ENCODE measurements at regions not wholly inside any gene's neighbourhood (a gene's known extent, or its start where the extent isn't known, plus 50 kb on each side); places are given as distances from the start of the nearest gene placed in this dataset.
"Not testable (repeated sequence)": the region's sequence is repeated elsewhere in the genome, so short reads cannot be mapped to it uniquely, and the experiment has no call there.

DNA sequence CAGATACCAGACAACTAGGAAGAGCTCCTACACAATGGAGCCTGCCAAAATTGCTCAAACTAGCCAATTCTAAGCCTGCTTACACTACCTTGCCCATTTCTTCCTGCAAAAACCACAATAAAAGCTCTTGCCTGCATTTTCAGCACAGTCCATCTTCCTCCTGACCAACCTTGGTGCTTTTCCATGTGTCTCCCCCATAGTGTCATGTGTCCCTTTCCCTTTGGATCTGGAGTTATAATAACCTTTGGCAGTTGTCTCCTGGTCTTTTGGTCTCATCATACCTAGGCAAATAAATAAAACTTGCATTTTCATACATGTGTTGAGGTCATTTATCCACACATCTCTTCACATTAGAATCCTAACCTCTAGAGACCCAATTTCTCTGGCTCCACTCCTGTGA, 203.1 kb upstream of the TRPC4 start:
- no peak for TF ChIP-seq POLR2A (IDR thresholded peaks at IDR 0.05)
- TF ChIP-seq, protein P1, sequence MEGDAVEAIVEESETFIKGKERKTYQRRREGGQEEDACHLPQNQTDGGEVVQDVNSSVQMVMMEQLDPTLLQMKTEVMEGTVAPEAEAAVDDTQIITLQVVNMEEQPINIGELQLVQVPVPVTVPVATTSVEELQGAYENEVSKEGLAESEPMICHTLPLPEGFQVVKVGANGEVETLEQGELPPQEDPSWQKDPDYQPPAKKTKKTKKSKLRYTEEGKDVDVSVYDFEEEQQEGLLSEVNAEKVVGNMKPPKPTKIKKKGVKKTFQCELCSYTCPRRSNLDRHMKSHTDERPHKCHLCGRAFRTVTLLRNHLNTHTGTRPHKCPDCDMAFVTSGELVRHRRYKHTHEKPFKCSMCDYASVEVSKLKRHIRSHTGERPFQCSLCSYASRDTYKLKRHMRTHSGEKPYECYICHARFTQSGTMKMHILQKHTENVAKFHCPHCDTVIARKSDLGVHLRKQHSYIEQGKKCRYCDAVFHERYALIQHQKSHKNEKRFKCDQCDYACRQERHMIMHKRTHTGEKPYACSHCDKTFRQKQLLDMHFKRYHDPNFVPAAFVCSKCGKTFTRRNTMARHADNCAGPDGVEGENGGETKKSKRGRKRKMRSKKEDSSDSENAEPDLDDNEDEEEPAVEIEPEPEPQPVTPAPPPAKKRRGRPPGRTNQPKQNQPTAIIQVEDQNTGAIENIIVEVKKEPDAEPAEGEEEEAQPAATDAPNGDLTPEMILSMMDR (IDR thresholded peaks at IDR 0.05) = no peak
- H3K4me3 ChIP-seq (ENCODE audit: low read depth, poor library complexity, severe bottlenecking) = no peak overlapping the region
- intact Hi-C loops (cut with DNase I; ENCODE audit: low total_unique reads) = no loop called here
- no peak for DNase-seq (ENCODE audit: low spot score in 2 of 2)

DNA sequence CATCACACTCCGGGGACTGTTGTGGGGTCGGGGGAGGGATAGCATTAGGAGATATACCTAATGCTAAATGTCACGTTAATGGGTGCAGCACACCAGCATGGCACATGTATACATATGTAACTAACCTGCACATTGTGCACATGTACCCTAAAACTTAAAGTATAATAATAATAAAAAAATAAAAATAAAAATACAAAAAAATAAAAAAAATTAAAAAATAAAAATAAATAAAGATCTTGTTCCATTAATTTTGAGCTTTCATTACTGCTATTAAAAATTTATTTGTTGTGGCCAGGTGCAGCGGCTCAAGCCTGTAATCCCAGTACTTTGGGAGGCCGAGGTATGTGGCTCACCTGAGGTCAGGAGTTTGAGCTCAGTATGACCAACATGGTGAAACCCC, 201.8 kb upstream of the TRPC4 start:
- 93 to 96% methylated on average over 4 to 5 of the region's 5 CpGs for WGBS, 2 donors
- H3K4me3 ChIP-seq (ENCODE audit: low read depth, poor library complexity, severe bottlenecking); intact Hi-C loops (cut with DNase I; ENCODE audit: low total_unique reads); DNase-seq (ENCODE audit: low spot score in 2 of 2): not testable (repeated sequence)

DNA sequence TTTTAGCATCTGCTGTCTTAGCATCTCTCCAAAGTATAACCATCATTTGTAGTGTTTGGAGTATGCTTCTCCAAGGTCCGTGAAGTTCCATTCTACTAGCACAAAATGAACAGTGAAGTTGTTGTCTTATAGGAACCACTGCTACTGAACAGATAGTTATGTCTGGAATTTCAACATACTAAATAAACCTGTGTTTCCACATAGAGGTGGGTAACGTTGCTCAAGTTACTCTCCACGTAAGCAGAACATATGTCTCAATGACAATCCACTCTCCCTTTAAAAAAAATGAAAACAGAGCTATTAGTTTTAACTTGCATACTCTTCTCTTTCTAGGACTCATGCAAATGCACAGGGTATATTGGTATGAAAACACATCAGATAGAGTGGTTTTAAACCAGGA, 184.3 kb upstream of the TRPC4 start:
- intact Hi-C loops (cut with DNase I; ENCODE audit: low total_unique reads) = no loop called here
- TF ChIP-seq POLR2A (IDR thresholded peaks at IDR 0.05) = no peak
- TF ChIP-seq, protein P1 (IDR thresholded peaks at IDR 0.05) = no peak
- WGBS, 2 donors = 74 to 75% methylated on average over 3 of the region's 3 CpGs
- no peak for DNase-seq (ENCODE audit: low spot score in 2 of 2)
- no peak overlapping the region for H3K4me3 ChIP-seq (ENCODE audit: low read depth, poor library complexity, severe bottlenecking)

DNA sequence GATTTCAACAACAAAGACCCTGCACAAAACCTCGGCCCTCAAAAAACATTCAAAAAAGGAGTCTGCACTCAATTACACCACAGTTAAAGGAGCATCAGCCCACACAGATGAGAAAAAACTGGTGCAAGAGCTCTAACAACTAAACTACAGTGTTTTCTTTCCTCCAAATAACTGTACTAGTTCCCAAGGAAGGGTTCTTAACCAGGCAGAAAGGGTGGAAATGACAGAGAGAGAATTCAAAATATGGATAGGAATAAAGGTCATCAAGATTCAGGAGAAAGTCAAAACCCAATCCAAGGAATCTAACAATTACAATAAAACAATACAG, 176.4 kb upstream of the TRPC4 start:
- TF ChIP-seq, protein P1 (IDR thresholded peaks at IDR 0.05) = no peak
- no peak for TF ChIP-seq POLR2A (IDR thresholded peaks at IDR 0.05)
- whole genome bisulfite sequencing, 2 donors = 50 to 56% methylated on average over 1 of the region's 1 CpG
- no peak overlapping the region for H3K4me3 ChIP-seq (ENCODE audit: low read depth, poor library complexity, severe bottlenecking)
- no peak for DNase-seq (ENCODE audit: low spot score in 2 of 2)
- intact Hi-C loops (cut with DNase I; ENCODE audit: low total_unique reads) = no loop called here

DNA sequence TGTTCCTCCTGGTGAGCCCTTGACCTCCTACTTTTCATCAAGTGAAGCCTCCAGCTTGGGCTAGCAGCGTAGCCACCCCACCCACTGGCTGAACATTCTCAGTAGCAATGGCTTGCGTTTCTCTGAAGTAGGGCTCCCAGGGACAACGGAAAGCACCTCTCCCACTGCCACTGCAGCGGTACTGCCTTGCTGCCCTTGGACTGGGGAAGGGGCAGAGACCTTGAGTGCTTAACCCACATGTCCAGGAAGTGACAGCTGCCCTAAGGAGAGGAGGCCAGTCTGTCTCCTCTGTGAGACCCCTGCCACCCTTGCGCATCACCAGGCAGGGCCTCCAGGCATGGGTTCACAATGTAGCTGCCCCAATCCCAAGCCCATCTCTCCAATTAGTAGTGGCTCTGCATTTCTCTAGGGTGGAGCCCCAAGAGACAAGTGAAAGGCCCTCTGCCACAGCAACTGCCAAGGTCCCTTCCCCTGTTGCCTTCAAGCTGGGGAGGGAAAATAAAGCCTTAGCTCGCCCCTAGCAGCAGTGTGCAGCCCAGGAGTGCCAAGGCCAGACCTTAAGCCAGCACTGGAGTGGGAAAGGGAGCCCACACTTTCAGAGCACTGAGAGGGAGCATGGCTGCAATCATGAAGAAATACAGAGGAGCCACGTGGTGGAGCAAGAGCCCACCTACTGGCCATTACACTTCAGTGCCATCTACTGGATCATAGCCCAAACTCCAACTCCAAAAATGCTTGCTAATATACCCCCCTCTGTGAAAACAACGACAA, 175.9 kb upstream of the TRPC4 start:
- WGBS, 2 donors = 75 to 77% methylated on average over 7 to 8 of the region's 8 CpGs
- TF ChIP-seq POLR2A (IDR thresholded peaks at IDR 0.05) = no peak
- TF ChIP-seq, protein P1 (IDR thresholded peaks at IDR 0.05) = no peak
- no peak overlapping the region for H3K4me3 ChIP-seq (ENCODE audit: low read depth, poor library complexity, severe bottlenecking)
- intact Hi-C loops (cut with DNase I; ENCODE audit: low total_unique reads) = no loop called here
- DNase-seq (ENCODE audit: low spot score in 2 of 2) = no peak

DNA sequence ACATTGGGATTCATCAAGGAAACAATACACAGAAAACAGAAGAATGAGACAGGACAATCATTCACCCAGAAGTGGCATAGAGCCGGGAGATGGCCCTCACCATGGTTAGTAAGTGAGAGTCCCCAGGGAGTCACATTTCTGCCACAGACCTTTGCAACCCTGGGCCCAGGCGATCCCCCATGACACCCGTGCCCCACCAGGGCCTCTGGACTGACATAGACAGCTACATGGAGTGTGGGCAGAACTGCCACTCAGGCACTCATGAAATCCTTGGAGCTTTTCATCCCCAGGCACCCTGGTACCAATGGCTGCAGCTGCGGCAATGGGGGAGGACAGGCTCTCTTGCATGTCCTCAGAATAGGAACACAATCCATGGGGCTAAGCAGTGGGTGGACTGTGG, 174.5 kb upstream of the TRPC4 start:
- WGBS, 2 donors = 87 to 96% methylated on average over 4 of the region's 4 CpGs
- TF ChIP-seq, protein P1 (IDR thresholded peaks at IDR 0.05) = no peak
- no peak for TF ChIP-seq POLR2A (IDR thresholded peaks at IDR 0.05)

More for the DNA sequence above, 174.5 kb upstream of the TRPC4 start:
- no peak for DNase-seq (ENCODE audit: low spot score in 2 of 2)
- no peak overlapping the region for H3K4me3 ChIP-seq (ENCODE audit: low read depth, poor library complexity, severe bottlenecking)
- intact Hi-C loops (cut with DNase I; ENCODE audit: low total_unique reads) = no loop called here
